GM13976 (cell line): ENCODE measurements at regions not wholly inside any gene's neighbourhood (a gene's known extent, or its start where the extent isn't known, plus 50 kb on each side); places are given as distances from the start of the nearest gene placed in this dataset.

Source experiments
- DNase-seq: peaks from one replicate; pipeline ENCODE4 v3.0.0; 2012; ENCODE audit warnings: low spot score
- in situ Hi-C: fragments of 300-500 bp; cut with MboI; formaldehyde crosslinking; loops from one replicate; pipeline ENCODE4 v1.12.0; 2022; ENCODE audit warnings: low sequenced_read_pairs, mixed read lengths, inconsistent platforms; ENCODE audit not compliant: unreplicated experiment
- TF ChIP-seq, protein P1 (sequence below): IDR thresholded peaks from 2 replicates; pipeline ENCODE4 v1.5.1; 2012; ENCODE audit warnings: borderline replicate concordance, mild to moderate bottlenecking; ENCODE audit not compliant: insufficient read depth; ENCODE audit errors: extremely low read depth, missing control alignments, control extremely low read depth

GRCh38 chr4:56155432-56155831 lies 206.7 kb downstream of the CEP135 start:
- TF ChIP-seq, protein P1, sequence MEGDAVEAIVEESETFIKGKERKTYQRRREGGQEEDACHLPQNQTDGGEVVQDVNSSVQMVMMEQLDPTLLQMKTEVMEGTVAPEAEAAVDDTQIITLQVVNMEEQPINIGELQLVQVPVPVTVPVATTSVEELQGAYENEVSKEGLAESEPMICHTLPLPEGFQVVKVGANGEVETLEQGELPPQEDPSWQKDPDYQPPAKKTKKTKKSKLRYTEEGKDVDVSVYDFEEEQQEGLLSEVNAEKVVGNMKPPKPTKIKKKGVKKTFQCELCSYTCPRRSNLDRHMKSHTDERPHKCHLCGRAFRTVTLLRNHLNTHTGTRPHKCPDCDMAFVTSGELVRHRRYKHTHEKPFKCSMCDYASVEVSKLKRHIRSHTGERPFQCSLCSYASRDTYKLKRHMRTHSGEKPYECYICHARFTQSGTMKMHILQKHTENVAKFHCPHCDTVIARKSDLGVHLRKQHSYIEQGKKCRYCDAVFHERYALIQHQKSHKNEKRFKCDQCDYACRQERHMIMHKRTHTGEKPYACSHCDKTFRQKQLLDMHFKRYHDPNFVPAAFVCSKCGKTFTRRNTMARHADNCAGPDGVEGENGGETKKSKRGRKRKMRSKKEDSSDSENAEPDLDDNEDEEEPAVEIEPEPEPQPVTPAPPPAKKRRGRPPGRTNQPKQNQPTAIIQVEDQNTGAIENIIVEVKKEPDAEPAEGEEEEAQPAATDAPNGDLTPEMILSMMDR = no peak
- in situ Hi-C loops = no loop called here

DNA sequence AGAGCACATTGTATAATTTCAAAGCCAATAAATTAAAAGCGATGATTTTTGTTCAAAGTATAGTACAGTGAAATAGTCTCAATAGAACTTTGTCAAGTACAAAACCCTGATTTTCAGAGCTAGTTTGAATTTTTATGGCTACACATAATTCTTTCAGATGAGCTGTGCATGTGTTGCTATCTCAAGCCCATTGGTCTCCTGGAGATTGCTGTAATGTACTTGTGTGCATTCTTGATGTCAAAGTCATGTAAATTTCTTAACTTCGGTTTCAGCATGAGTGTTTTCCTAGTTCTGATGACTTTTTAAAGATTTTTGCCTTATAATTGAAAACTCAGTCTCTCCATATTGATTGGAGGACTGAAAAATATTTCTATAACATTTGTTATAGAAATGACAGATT lies 200.8 kb downstream of the CEP135 start:
- TF ChIP-seq, protein P1 = no peak
- DNase-seq = no peak
- in situ Hi-C loops = no loop called here

More at GRCh38 chr4:56155432-56155831, 206.7 kb downstream of the CEP135 start:
- no peak for DNase-seq

DNA sequence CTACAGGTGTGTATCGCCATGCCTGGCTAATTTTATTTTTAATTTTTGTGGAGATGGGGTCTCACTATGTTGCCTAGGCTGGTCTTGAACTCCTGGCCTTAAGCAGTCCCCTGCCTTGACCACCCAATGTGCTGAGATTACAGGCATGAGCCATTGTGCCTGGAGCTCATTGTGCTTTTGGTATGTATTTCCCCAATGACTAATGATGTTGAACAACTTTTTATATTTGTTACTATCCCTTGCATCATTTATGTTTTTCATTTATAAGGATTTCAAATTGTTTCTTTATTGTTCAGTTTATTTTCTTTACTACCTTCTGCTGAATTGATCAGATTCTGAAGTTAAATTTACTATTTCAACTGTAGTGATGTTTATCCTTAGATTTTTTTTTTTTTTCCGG lies 199.7 kb downstream of the CEP135 start:
- in situ Hi-C loops = no loop called here
- no peak for DNase-seq
- TF ChIP-seq, protein P1 = no peak

DNA sequence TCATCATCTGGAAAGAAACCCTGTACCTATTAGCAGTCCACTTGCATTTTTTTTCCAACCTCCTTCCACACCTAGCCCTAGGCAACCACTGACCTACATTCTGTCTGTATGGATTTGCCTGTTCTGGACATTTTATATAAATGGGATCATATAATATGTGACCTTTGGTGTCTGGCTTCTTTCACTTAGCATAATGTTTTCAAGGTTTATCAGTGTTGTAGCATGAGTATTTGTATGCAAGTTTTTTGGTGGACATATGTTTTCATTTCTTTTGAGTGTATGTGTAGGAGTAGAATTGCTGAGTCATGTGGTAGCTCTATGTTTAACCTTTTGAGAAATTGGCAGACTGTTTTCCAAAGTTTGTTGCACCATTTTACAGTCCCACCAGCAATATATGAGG lies 198.6 kb downstream of the CEP135 start:
- DNase-seq = no peak
- in situ Hi-C loops = no loop called here
- TF ChIP-seq, protein P1 = no peak

- no peak for DNase-seq
- TF ChIP-seq, protein P1 = no peak
- in situ Hi-C loops = no loop called here
Observed at GRCh38 chr4:56146956-56147355, 198.2 kb downstream of the CEP135 start.

DNA sequence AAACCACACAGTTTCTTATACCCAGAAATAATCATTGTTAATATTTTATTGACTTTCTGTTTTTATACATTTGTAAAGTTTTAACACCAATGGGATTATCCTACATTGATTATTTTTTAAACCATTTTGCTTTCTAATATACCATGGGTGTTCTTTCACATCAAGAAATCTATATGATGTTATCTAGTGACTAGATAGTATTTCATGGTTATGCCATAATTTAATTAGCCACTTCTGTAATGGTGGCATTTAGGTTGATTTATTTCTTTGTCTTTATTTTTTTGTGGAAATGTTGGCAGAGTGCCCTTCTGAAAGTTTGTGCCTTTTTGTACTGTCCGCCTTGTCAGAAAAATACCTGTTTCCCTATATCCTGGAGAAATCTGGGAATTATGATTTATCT lies 193.3 kb downstream of the CEP135 start:
- in situ Hi-C loops = no loop called here
- no peak for DNase-seq
- TF ChIP-seq, protein P1 = no peak
